Ovary (tissue), 3 donors: ENCODE measurements at regions not wholly inside any gene's neighbourhood (a gene's known extent, or its start where the extent isn't known, plus 50 kb on each side); places are given as distances from the start of the nearest gene placed in this dataset.

Source experiments
- CTCF ChIP-seq, 3 donors: fragments of 450-650 bp in 2 of 3; fragments of 200-600 bp in 1 of 3; IDR thresholded peaks; one replicate each; pipeline versions ENCODE4 v1.5.1 to v1.8.0; 2016 to 2022; ENCODE audit warnings: antibody characterized with exemption in 3 of 3, mild to moderate bottlenecking in 1 of 3
- EP300 ChIP-seq: sonication (generic); formaldehyde crosslinking; IDR thresholded peaks from one replicate; pipeline ENCODE4 v1.6.1; 2017; ENCODE audit warnings: antibody characterized with exemption
- donor health status: DM: no; HTN: no; CAD: no.

GRCh38 chr22:25472382-25472781 is 92.1 kb upstream of the GRK3 start:
- TF ChIP-seq CTCF (IDR thresholded peaks at IDR 0.05) (no peak), EP300 (no peak)
